ENCODE measurements at regions not wholly inside any gene's neighbourhood (a gene's known extent, or its start where the extent isn't known, plus 50 kb on each side); places are given as distances from the start of the nearest gene placed in this dataset.

- DNase-seq: no peak
Observed at GRCh38 chr14:101048766-101049165, 145.2 kb upstream of the RTL1 start.

GRCh38 chr14:101049511-101049910, 146.0 kb upstream of the RTL1 start:
- no peak for DNase-seq

- DNase-seq: no peak
Observed at GRCh38 chr14:101049942-101050341, 146.4 kb upstream of the RTL1 start.

DNA sequence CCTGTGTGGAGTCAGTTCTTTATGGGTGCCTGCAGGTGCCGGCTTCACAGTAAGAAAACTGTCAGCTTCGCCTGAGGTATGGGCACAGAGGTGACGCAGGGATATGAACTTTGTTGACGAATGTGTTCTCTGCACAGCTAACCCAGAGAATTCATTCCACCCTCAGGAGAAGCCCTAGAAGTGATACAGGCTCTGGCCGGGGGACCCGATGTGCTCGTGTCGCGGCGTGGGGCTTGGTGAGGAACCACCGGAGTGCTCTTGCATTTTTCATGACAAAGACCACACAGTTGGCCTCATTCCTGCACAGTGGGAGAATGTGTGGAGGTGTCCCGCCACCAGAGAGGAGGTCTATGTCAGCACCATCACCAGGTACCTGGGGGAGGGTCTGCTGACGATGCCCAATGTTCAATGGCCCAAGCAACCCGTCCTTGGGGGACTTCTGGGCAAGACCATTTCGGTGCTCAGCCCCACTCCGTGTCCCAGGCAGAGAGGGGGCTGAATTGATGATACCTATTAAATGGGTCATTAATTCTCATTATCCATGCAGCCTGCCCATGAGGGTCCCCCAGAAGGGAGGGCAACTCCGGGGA, 147.5 kb upstream of the RTL1 start:
- DNase-seq: no peak

DNA sequence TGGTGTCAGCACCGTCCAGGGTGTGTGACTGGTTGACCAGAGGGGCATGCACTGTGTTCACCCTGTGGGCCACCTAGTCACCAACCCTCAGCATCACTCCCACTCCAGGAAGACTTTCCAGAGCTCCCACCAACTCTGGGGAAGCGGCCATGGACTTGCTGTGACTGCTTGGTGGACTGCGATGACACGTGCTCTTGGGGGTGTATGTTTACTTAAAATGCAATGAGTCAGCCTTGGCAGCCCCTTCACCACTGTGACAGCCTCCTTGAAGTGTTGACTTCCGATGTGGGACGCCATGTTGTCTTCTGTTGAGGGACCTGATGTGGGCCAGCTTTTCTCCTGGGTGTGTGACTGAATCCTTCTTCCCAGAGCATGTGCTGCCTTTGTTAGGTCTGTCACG, 151.1 kb upstream of the RTL1 start:
- no peak for DNase-seq

DNA sequence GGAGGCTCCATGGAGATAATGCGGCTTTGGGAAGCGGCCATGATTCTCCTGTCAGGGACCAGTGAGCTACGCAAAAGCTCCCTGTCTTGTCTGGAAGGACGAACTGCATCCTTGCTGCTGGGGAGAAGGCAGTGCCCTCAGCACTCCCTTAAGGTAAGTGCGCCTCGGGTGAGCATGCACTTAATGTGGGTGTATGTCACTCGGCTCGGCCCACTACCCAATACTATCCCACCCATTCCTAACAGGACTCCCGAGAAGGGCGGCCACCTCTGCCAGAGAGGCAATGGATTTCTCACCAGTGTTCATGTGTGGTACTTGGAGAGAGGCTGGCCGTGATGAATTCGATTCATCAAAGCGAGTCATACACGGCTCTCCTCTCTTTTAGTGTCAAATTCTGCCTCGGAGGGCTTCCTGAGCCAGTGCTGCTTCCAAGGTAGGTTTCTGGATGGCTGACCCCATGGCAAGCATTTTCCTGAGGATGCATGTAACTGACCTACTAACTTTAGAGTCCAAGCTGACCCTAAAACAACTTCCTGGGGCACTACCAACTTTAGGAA, 151.7 kb upstream of the RTL1 start:
- no peak for DNase-seq

- no peak for DNase-seq
Observed at GRCh38 chr14:101055776-101056374, 152.4 kb upstream of the RTL1 start.

GRCh38 chr14:101056446-101056845, 152.9 kb upstream of the RTL1 start:
- no peak for DNase-seq

DNA sequence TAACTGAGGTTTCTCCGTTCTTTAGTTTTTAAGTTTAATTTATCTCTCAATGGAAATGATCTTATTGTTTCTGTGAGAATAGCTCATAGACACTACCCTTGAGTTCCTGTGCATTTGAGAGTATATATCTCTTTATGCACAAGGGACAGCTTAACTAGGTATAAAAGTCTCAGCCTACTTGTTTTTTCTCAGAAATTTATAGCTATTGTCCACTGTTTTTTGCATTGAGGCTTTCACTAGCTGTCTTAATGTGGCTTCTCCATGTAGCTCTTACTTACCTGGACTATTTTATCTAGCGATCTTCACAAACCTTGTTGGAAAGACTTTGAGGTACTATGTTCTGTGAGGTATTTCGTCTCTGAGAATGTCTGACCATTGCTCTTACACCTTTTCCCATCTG, 153.9 kb upstream of the RTL1 start:
- DNase-seq: no peak

DNA sequence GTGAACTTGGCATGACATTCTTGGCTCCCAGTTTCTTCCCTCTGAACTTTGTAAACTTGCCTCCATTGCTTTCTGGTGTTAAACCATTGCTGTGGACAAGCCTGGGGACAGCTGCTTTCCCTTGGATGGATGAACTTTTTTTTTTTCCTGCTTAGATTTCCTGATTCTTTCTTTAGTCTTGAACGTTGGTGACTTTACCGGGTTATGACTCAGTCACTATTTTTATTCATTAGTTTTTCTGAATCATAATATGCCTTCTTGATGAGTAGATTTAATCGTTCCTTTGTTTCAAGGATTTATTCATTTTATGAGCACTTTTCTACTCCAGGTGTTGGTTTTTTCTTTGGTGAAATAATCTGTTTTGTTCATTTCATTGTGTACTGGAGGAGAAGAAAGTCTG, 155.0 kb upstream of the RTL1 start:
- DNase-seq: no peak

DNA sequence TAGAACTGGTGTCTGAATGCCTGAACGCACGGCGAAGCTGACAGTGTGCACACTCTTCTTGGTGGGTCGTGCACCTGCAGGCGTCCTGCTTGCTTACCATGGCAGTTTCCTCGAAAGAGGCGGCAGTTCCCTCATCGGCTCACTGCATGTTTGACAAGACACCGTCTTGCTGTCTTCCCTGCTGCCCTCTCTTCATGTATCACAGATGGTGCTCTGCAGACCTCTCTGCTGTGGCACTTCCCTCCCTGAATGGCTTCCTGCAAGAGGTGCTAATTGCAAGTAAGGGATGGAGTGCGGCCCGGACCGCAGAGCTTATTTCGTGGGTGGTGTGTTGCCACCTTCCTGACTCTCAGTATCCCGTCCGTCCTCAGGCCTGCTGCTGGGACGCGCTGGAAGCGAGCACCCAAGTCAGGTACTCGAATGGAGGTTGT, 156.7 kb upstream of the RTL1 start:
- DNase-seq: no peak

GRCh38 chr14:101061411-101062064, 158.0 kb upstream of the RTL1 start:
- DNase-seq: no peak

GRCh38 chr14:101062065-101062450, 158.5 kb upstream of the RTL1 start:
- no peak for DNase-seq

DNA sequence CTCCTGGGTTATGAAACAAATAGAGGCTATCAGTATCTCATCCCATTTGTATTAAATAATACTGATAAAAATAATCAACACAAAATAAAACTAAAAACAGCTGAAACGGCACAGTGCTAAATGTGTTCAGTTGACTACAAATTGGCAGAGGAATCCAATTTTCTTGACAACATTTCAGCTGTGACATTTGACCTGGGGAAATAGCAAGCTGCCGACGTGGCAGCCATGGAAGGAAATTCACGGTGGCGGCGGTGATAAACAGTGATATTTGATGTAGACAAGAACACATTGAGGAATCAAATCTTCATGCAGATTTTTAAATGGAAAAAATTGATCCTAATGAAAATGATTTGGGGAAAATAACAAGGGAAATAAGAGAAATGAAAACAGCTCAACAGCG, 159.1 kb upstream of the RTL1 start:
- no peak for DNase-seq

GRCh38 chr14:101063121-101063520, 159.6 kb upstream of the RTL1 start:
- no peak for DNase-seq

DNA sequence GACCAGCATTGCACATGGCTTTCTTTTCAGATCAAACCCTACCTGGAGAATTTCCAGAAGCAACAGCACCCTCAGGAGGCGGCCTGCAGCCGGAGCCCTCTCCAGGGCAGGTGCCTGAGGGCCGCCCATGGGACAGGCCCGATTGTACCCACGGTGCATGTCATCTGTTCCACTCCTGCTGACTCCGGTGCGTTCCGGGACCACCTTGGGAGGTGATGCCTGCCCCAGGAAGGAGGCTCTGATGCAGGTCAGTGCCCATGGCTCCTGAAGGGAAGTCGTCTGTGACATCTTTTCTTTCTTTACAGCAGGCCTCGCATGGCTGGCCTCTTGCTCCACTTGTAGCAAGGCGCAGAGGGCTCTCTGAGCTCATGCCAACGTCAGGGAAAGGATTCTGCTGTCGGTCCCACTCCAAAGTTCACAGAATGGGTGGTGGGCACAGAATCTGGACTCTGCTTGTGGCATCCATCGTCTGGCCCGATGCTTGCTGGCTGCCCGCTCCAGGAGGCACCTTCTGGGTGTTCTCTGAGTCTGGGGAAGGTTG, 160.7 kb upstream of the RTL1 start:
- DNase-seq: no peak

DNA sequence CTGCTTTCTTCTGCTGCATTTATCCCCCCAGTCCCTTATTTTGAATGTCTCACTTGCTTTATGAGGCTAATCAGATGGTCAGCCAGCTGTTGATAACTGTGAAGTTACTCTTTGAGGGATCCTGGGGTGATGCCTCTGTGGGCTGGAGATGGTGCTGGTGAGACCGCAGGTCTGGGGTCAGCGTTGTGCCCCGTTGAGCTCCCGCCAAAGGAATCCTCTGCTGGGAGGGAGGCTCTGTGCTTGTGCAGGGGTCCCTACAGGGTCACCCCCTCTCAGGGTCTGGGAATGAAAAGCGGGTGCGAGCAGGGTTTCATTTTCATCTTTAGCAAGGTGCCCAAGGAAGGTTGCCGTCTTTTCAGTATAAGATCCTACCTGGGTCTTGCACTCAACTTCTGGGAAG, 161.2 kb upstream of the RTL1 start:
- no peak for DNase-seq

DNA sequence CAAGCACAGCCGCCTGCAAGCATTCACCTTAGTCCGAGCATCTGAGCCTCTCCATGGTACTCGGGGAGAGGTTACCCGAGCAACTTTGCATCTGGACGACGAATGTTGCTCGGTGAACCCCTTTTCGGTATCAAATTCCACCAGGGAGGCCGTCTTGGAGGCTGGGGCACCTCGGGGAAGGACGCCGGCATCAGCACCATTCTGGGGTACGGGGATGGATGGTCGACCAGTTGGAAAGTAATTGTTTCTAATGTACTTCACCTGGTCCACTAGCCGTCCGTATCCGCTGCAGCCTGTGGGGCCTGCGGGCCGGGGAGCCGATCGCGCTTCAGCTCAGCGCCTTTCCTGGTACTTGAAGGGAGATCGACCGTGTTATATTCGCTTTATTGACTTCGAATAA, 161.7 kb upstream of the RTL1 start:
- no peak for DNase-seq

GRCh38 chr14:101065696-101066694, 162.5 kb upstream of the RTL1 start:
- DNase-seq: no peak

GRCh38 chr14:101066826-101067510, 163.4 kb upstream of the RTL1 start:
- DNase-seq: no peak

DNA sequence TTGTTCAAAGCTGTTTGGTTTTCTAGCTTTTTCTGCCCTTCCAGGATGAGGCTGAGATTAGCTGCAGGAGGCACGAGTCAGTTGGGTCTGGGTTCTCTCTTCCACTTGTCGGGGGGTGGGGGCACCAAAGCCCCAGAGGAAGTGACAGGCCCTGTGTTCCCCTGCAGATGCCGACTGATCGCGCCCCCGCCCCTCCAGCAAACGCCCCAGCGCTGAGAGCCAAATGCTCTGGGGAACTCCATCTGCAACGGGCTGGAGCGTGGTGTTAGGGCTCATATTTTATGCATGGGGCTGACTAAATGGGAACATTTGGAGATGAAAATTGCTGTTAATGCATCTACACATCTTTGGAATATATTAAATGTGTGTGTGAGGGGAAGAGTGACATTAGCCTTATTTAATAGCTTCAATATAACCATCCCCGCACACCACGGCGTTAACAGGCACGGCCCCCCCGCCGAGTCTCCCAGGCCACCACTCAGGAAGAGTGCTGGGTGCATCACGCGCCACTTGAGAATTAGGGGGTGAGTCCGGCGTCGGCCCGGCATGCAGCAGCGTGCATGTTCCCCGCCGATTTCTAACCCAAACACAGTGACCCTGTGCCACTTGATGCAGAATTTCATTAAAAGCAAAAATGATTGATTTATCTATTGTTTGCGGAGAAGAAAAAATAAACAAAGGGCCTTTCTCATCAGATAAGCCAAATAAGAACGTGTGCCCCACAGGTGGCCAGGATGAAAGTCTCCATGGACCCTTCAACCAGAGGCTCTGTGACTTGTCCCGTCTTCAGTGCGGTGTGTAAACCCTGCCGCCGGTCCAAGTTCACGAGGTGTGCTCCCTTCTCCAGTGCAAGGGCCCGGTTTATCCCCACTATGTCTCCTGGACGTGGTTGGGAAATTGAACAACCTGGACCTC, 165.0 kb upstream of the RTL1 start:
- DNase-seq: no peak

Measured in NCI-H2171 (cell line).